H1 (cell line): ENCODE measurements at regions not wholly inside any gene's neighbourhood (a gene's known extent, or its start where the extent isn't known, plus 50 kb on each side); places are given as distances from the start of the nearest gene placed in this dataset.

Experiments
- CTCF ChIA-PET: fragments of 300-600 bp; sonication (Branson Sonifier 250); formaldehyde crosslinking; loops from one replicate; lab custom pipeline; 2021; ENCODE audit not compliant: partially characterized antibody; lab: Charles Lee
- POLR2A ChIA-PET: fragments of 300-600 bp; sonication (Branson Sonifier 250); formaldehyde crosslinking; loops from one replicate; lab custom pipeline; 2021; ENCODE audit warnings: inconsistent platforms; ENCODE audit not compliant: partially characterized antibody; lab: Charles Lee
- DNase-seq, 2 experiments: peaks; one replicate each; pipeline versions ENCODE4 v3.0.0 to v3.0.0-alpha.2; 2010 to 2022; ENCODE audit warnings: low spot score in 2 of 2, low read depth in 1 of 2, mixed read lengths in 1 of 2
- FAIRE-seq: peaks from 2 replicates; lab custom pipeline; 2011; peaks lifted over from hg19 to GRCh38; lab: Jason Lieb, UNC
- H2AFZ ChIP-seq: 2 replicates; pipeline ENCODE4 v1.8.1; 2012; ENCODE audit warnings: low read length, inconsistent platforms
- H2AK5ac ChIP-seq: 2 replicates; pipeline ENCODE4 v1.6.1; 2013; ENCODE audit warnings: low read depth, low read length
- H2BK120ac ChIP-seq: replicated peaks from 2 replicates; pipeline ENCODE3; 2013; ENCODE audit warnings: low read depth, low read length, inconsistent platforms
- H2BK12ac ChIP-seq: 2 replicates; pipeline ENCODE4 v1.6.1; 2013; ENCODE audit warnings: low read depth, low read length
- H2BK15ac ChIP-seq: 2 replicates; pipeline ENCODE4 v1.6.1; 2013; ENCODE audit warnings: low read length
- H2BK20ac ChIP-seq: 2 replicates; pipeline ENCODE4 v1.6.1; 2013; ENCODE audit warnings: low read length
- H2BK5ac ChIP-seq: 2 replicates; pipeline ENCODE4 v1.6.1; 2013; ENCODE audit warnings: low read depth, low read length
- H3K14ac ChIP-seq: 2 replicates; pipeline ENCODE4 v1.6.1; 2013; ENCODE audit warnings: inconsistent platforms; ENCODE audit not compliant: insufficient read length
- H3K18ac ChIP-seq: 2 replicates; pipeline ENCODE4 v1.6.1; 2013; ENCODE audit warnings: low read length; ENCODE audit errors: extremely low read depth
- H3K23ac ChIP-seq: 2 replicates; pipeline ENCODE4 v1.6.1; 2013; ENCODE audit warnings: inconsistent platforms; ENCODE audit not compliant: insufficient read length
- H3K23me2 ChIP-seq: 2 replicates; pipeline ENCODE4 v1.6.1; 2013; ENCODE audit warnings: low read depth, low read length
- H3K27ac ChIP-seq: 2 replicates; pipeline ENCODE4 v1.6.1; 2011; ENCODE audit warnings: low read depth, low read length, inconsistent platforms
- H3K27me3 ChIP-seq, 4 experiments: replicated peaks in 1 of 4; 1 replicate in 1 of 4; 2 replicates in 3 of 4; pipeline versions ENCODE4 v1.6.1 to v1.8.1; 2011 to 2013; ENCODE audit warnings: low read length in 3 of 4, mild to moderate bottlenecking in 3 of 4, inconsistent platforms in 2 of 4, mixed read lengths in 2 of 4, moderate library complexity in 1 of 4; ENCODE audit not compliant: control insufficient read depth in 3 of 4, insufficient read depth in 3 of 4; ENCODE audit errors: extremely low read depth in 1 of 4
- H3K36me3 ChIP-seq, 4 experiments: 2 replicates each; pipeline versions ENCODE4 v1.6.1 to v1.8.1; 2011 to 2013; ENCODE audit warnings: mild to moderate bottlenecking in 4 of 4, low read length in 3 of 4, moderate library complexity in 2 of 4, control low read depth in 1 of 4, inconsistent platforms in 1 of 4; ENCODE audit not compliant: insufficient read depth in 4 of 4, control insufficient read depth in 2 of 4
- H3K4ac ChIP-seq: replicated peaks from 2 replicates; pipeline ENCODE3; 2013; ENCODE audit warnings: low read length, low read depth, mixed read lengths, inconsistent platforms; ENCODE audit not compliant: insufficient read length
- H3K4me1 ChIP-seq, 4 experiments: replicated peaks in 1 of 4; 1 replicate in 1 of 4; 2 replicates in 3 of 4; pipeline versions ENCODE4 v1.6.1 to v1.8.1; 2011 to 2013; ENCODE audit warnings: low read length in 3 of 4, inconsistent platforms in 2 of 4, mixed read lengths in 1 of 4; ENCODE audit not compliant: insufficient read depth in 4 of 4, control insufficient read depth in 3 of 4
- H3K4me2 ChIP-seq, 2 experiments: 2 replicates each; pipeline versions ENCODE4 v1.6.1 to v1.8.1; 2011 to 2013; ENCODE audit warnings: low read depth in 2 of 2, low read length in 2 of 2, control low read depth in 1 of 2, inconsistent platforms in 1 of 2, mild to moderate bottlenecking in 1 of 2; ENCODE audit not compliant: insufficient read depth in 1 of 2
- H3K4me3 ChIP-seq, 4 experiments: fragments of 200-600, 300-600 bp in 1 of 4; sonication (generic), shearing (Covaris generic), sonication (Bioruptor Twin) in 1 of 4; 2 replicates each; pipeline versions ENCODE4 v1.5.1 to v1.8.1; 2011 to 2016; ENCODE audit warnings: low read length in 4 of 4, low read depth in 3 of 4, control low read depth in 2 of 4, inconsistent platforms in 2 of 4, mild to moderate bottlenecking in 2 of 4, mixed read lengths in 1 of 4, moderate library complexity in 1 of 4; ENCODE audit not compliant: insufficient read depth in 2 of 4; ENCODE audit errors: extremely low read depth in 1 of 4
- H3K56ac ChIP-seq: replicated peaks from 2 replicates; pipeline ENCODE3; 2013; ENCODE audit warnings: low read depth, mild to moderate bottlenecking, mixed read lengths, low read length, inconsistent platforms; ENCODE audit not compliant: insufficient read length
- H3K79me1 ChIP-seq: 2 replicates; pipeline ENCODE4 v1.6.1; 2013; ENCODE audit warnings: low read depth, low read length, control low read depth
- H3K79me2 ChIP-seq, 2 experiments: 2 replicates each; pipeline versions ENCODE4 v1.6.1 to v1.8.1; 2012 to 2013; ENCODE audit warnings: low read length in 2 of 2, mild to moderate bottlenecking in 2 of 2, inconsistent platforms in 1 of 2; ENCODE audit not compliant: insufficient read depth in 2 of 2, control insufficient read depth in 1 of 2
- H3K9ac ChIP-seq, 4 experiments: replicated peaks in 1 of 4; 1 replicate in 1 of 4; 2 replicates in 3 of 4; pipeline versions ENCODE4 v1.6.1 to v1.8.1; 2011 to 2013; ENCODE audit warnings: low read depth in 3 of 4, low read length in 3 of 4, control low read depth in 2 of 4, mild to moderate bottlenecking in 2 of 4, moderate library complexity in 2 of 4, inconsistent platforms in 1 of 4; ENCODE audit errors: extremely low read depth in 1 of 4
- H3K9me3 ChIP-seq, 2 experiments: 2 replicates each; pipeline versions ENCODE4 v1.6.1 to v1.8.1; 2012 to 2013; ENCODE audit warnings: mild to moderate bottlenecking in 2 of 2, moderate library complexity in 2 of 2, control low read depth in 1 of 2, inconsistent platforms in 1 of 2, low read depth in 1 of 2, low read length in 1 of 2, mixed read lengths in 1 of 2; ENCODE audit not compliant: insufficient read depth in 2 of 2
- H4K20me1 ChIP-seq, 2 experiments: replicated peaks in 1 of 2; 2 replicates each; pipeline versions ENCODE3 to v1.8.1; 2011 to 2013; ENCODE audit warnings: inconsistent platforms in 2 of 2, low read length in 2 of 2, mild to moderate bottlenecking in 1 of 2; ENCODE audit not compliant: insufficient read depth in 2 of 2, control insufficient read depth in 1 of 2
- H4K5ac ChIP-seq: 2 replicates; pipeline ENCODE4 v1.6.1; 2013; ENCODE audit warnings: low read length, low read depth, mixed read lengths, inconsistent platforms; ENCODE audit not compliant: insufficient read length
- H4K8ac ChIP-seq: 2 replicates; pipeline ENCODE4 v1.8.0; 2013; ENCODE audit warnings: mild to moderate bottlenecking, moderate library complexity, low read length, inconsistent platforms; ENCODE audit not compliant: insufficient read depth; ENCODE audit errors: extremely low read depth
- H4K91ac ChIP-seq: replicated peaks from 2 replicates; pipeline ENCODE3; 2013; ENCODE audit warnings: low read length, mixed read lengths, inconsistent platforms; ENCODE audit not compliant: insufficient read length
- CBX5 ChIP-seq: fragments of 300-800, 300-1000 bp; sonication (generic); IDR thresholded peaks from 2 replicates; pipeline ENCODE4 v1.7.1; 2016; ENCODE audit warnings: antibody characterized with exemption, low read length, low read depth
- CTBP2 ChIP-seq: IDR thresholded peaks from 2 replicates; pipeline ENCODE4 v1.7.0; 2011; ENCODE audit warnings: borderline replicate concordance, mild to moderate bottlenecking, moderate library complexity, mixed read lengths, low read length; ENCODE audit not compliant: insufficient read depth, insufficient read length
- GTF2F1 ChIP-seq: IDR thresholded peaks from 2 replicates; pipeline ENCODE4 v1.6.1; 2012; ENCODE audit warnings: low read depth, low read length, improper control_type of control experiment, borderline replicate concordance
- KDM1A ChIP-seq: fragments of 200-600, 300-600 bp; sonication (generic); IDR thresholded peaks from 2 replicates; pipeline ENCODE4 v1.7.1; 2016; ENCODE audit warnings: mild to moderate bottlenecking, low read length, borderline replicate concordance
- MAFK ChIP-seq: IDR thresholded peaks from 2 replicates; pipeline ENCODE4 v1.6.1; 2012; ENCODE audit warnings: low read depth, mild to moderate bottlenecking, improper control_type of control experiment, low read length
- NANOG ChIP-seq: IDR thresholded peaks from 2 replicates; pipeline ENCODE4 v1.6.1; 2011; ENCODE audit warnings: low read length, low read depth, mild to moderate bottlenecking, inconsistent platforms; ENCODE audit not compliant: insufficient read depth, poor library complexity, severe bottlenecking
- RXRA ChIP-seq: IDR thresholded peaks from 2 replicates; pipeline ENCODE4 v1.6.1; 2011; ENCODE audit warnings: low read depth, mild to moderate bottlenecking, low read length, moderate library complexity; ENCODE audit not compliant: insufficient read depth
- SP1 ChIP-seq: IDR thresholded peaks from 2 replicates; pipeline ENCODE4 v1.6.1; 2011; ENCODE audit warnings: low read depth, low read length
- TAF1 ChIP-seq: IDR thresholded peaks from 2 replicates; pipeline ENCODE4 v1.6.1; 2011; ENCODE audit warnings: mild to moderate bottlenecking, low read depth, low read length
- WGBS, 2 experiments: shearing (Covaris generic) in 1 of 2; methylation state at CpG; one replicate each; pipeline versions ENCODE4 v1.1.6 to v1.1.7; 2013 to 2015; ENCODE audit warnings: low lambda C conversion rate in 2 of 2, mixed read lengths in 2 of 2, inconsistent platforms in 1 of 2, low coverage in 1 of 2, missing lambda C conversion rate in 1 of 2; ENCODE audit not compliant: insufficient replicate concordance in 2 of 2, insufficient coverage in 1 of 2, insufficient read length in 1 of 2; ENCODE audit errors: extremely low coverage in 1 of 2, missing lambda C conversion rate in 1 of 2; 5-methylcytosine and 5-hydroxymethylcytosine counted together
- TF ChIP-seq, protein P1 (sequence below), 3 experiments: IDR thresholded peaks; 1 replicate in 2 of 3; 2 replicates in 1 of 3; pipeline versions ENCODE4 v1.5.1 to v1.6.1; 2011; ENCODE audit warnings: low read length in 3 of 3, mild to moderate bottlenecking in 3 of 3, inconsistent platforms in 2 of 3, low read depth in 1 of 3, moderate library complexity in 1 of 3; ENCODE audit not compliant: insufficient read depth in 1 of 3; ENCODE audit errors: control extremely low read depth in 1 of 3

DNA sequence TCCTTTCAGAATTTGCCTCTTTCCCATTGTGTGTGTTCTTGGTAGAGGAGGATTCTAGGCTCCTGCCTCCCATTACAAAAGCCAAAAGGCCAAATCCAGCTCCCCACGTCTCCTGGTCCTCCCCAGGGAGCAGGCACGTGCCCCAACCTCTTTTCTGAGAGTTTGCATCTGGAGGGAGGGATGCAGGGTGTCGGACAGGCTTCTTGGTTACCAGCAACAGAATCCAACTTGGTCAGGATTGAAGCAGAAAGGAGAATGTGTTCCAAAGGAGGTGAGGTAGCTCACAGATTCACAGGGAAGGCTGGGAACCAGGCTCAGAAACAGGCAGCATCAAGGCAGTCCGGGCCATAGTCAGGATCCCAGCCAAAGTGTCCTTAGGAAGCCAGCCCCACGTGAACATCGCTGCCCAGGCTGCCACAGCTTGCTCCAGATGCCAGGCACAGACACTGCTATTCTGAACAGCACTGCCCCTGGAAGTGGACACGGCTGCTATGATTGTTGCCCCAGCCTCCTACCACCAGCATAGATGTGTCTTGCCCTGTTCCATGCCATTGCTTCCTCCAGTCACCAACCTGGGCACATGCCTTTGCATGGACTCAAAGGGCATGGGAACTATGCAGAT, 264.2 kb upstream of the ZMIZ1 start:
- H4K20me1 ChIP-seq: peaks cover 0 to under 1% of the 10 kb centered on the region in 2 experiments
- H3K27me3 ChIP-seq: no peaks in the 10 kb centered on the region
- peaks cover 0 to 2% (median 0%) of the 10 kb centered on the region in 4 experiments; a peak in 1 of 7 replicates for H3K4me1 ChIP-seq
- no peak overlapping the region for H3K4ac ChIP-seq
- H3K14ac ChIP-seq: no peak overlapping the region
- no peaks in the 10 kb centered on the region for H3K79me2 ChIP-seq
- no peaks in the 10 kb centered on the region for H3K23me2 ChIP-seq
- H3K9ac ChIP-seq: no peak overlapping the region
- whole genome bisulfite sequencing, 2 experiments: 70% methylated on average over 7 of the region's 7 CpGs; no CpG with 5 or more reads in 1 of the 2 experiments
- H2BK5ac ChIP-seq: no peak overlapping the region
- FAIRE-seq: no peak
- H2AFZ ChIP-seq: no peak overlapping the region
- no peak overlapping the region for H2BK20ac ChIP-seq
- H2AK5ac ChIP-seq: no peak overlapping the region
- H3K27ac ChIP-seq: no peak overlapping the region
- DNase-seq: no peak
- H3K23ac ChIP-seq: no peak overlapping the region
- no peak overlapping the region for H4K91ac ChIP-seq
- H3K18ac ChIP-seq: no peak overlapping the region
- no peak overlapping the region for H2BK120ac ChIP-seq
- no peak overlapping the region for H3K56ac ChIP-seq
- no peak overlapping the region; the same call in 1 of the 2 replicates for H4K8ac ChIP-seq
- CTCF ChIA-PET: interaction anchor here (1.4 kb wide), 1 partner anchor 146 kb away, joined by 3 read pairs; no protein-coding TSS in a partner anchor
- POLR2A ChIA-PET: no interaction called here
- no peak overlapping the region for H3K4me2 ChIP-seq
- no peaks in the 10 kb centered on the region for H3K79me1 ChIP-seq
- no peaks in the 10 kb centered on the region for H3K36me3 ChIP-seq
- no peak overlapping the region for H2BK15ac ChIP-seq
- no peak overlapping the region for H4K5ac ChIP-seq
- no peak overlapping the region for H2BK12ac ChIP-seq
- H3K9me3 ChIP-seq: no peaks in the 10 kb centered on the region
- no peak overlapping the region for H3K4me3 ChIP-seq
- TF ChIP-seq GTF2F1 (no peak), KDM1A (no peak), TAF1 (no peak), RXRA (no peak), CBX5 (no peak), MAFK (no peak), SP1 (no peak), NANOG (no peak), CTBP2 (no peak)
- TF ChIP-seq, protein P1, sequence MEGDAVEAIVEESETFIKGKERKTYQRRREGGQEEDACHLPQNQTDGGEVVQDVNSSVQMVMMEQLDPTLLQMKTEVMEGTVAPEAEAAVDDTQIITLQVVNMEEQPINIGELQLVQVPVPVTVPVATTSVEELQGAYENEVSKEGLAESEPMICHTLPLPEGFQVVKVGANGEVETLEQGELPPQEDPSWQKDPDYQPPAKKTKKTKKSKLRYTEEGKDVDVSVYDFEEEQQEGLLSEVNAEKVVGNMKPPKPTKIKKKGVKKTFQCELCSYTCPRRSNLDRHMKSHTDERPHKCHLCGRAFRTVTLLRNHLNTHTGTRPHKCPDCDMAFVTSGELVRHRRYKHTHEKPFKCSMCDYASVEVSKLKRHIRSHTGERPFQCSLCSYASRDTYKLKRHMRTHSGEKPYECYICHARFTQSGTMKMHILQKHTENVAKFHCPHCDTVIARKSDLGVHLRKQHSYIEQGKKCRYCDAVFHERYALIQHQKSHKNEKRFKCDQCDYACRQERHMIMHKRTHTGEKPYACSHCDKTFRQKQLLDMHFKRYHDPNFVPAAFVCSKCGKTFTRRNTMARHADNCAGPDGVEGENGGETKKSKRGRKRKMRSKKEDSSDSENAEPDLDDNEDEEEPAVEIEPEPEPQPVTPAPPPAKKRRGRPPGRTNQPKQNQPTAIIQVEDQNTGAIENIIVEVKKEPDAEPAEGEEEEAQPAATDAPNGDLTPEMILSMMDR (IDR thresholded peaks at IDR 0.05; ENCODE audit: control extremely low read depth in 1 of 3, insufficient read depth in 1 of 3, low read depth in 1 of 3, low read length in 3 of 3): no peak
